MCF 10A (cell line): ENCODE measurements at regions not wholly inside any gene's neighbourhood (a gene's known extent, or its start where the extent isn't known, plus 50 kb on each side); places are given as distances from the start of the nearest gene placed in this dataset.

Source experiments
- BruUV-seq: library from RNA; stranded (reverse); fragments of 400-500 nt; replicated peaks from 2 replicates; lab custom pipeline; 2021; lab: Mats Ljungman, UMichigan
- CTCF ChIA-PET: fragments of 300-600 bp; sonication (Branson Sonifier 250); formaldehyde crosslinking; extraction: SDS; loops from one replicate; lab custom pipeline; 2021; ENCODE audit warnings: antibody characterized with exemption, inconsistent platforms; lab: Yijun Ruan, JAX
- POLR2A ChIA-PET: fragments of 300-600, 350-650 bp; sonication (Branson Sonifier 250); formaldehyde crosslinking; extraction: SDS; loops from one replicate; lab custom pipeline; 2020; ENCODE audit warnings: antibody characterized with exemption, inconsistent platforms; lab: Yijun Ruan, JAX
- DNase-seq: peaks from one replicate; pipeline ENCODE4 v3.0.0-alpha.2; 2018; ENCODE audit not compliant: unreplicated experiment
- H3K27ac Mint-ChIP-seq: one replicate; pipeline ENCODE4 v1.8.0; 2022; ENCODE audit warnings: mild to moderate bottlenecking, low read depth, mixed read lengths; ENCODE audit not compliant: unreplicated experiment
- H3K27me3 Mint-ChIP-seq: one replicate; pipeline ENCODE4 v1.8.0; 2022; ENCODE audit warnings: mixed read lengths; ENCODE audit not compliant: insufficient read depth, unreplicated experiment
- H3K36me3 Mint-ChIP-seq: one replicate; pipeline ENCODE4 v1.8.0; 2022; ENCODE audit warnings: mild to moderate bottlenecking, moderate library complexity, mixed read lengths; ENCODE audit not compliant: insufficient read depth, unreplicated experiment
- H3K4me1 Mint-ChIP-seq: one replicate; pipeline ENCODE4 v1.8.0; 2022; ENCODE audit warnings: mixed read lengths; ENCODE audit not compliant: insufficient read depth, unreplicated experiment
- H3K4me3 Mint-ChIP-seq: one replicate; pipeline ENCODE4 v1.8.0; 2022; ENCODE audit warnings: mild to moderate bottlenecking, moderate library complexity, mixed read lengths; ENCODE audit not compliant: unreplicated experiment
- H3K9me3 Mint-ChIP-seq: one replicate; pipeline ENCODE4 v1.8.0; 2022; ENCODE audit warnings: mixed read lengths; ENCODE audit not compliant: unreplicated experiment
- CTCF ChIP-seq: fragments of 200-600 bp; IDR thresholded peaks from one replicate; pipeline ENCODE4 v1.8.0; 2022; ENCODE audit warnings: antibody characterized with exemption, mild to moderate bottlenecking; ENCODE audit not compliant: unreplicated experiment
- intact Hi-C: fragments of 100-400 bp; cut with micrococcal nuclease; formaldehyde crosslinking; loops from 2 replicates; pipeline ENCODE4 v1.14.1; 2022

DNA sequence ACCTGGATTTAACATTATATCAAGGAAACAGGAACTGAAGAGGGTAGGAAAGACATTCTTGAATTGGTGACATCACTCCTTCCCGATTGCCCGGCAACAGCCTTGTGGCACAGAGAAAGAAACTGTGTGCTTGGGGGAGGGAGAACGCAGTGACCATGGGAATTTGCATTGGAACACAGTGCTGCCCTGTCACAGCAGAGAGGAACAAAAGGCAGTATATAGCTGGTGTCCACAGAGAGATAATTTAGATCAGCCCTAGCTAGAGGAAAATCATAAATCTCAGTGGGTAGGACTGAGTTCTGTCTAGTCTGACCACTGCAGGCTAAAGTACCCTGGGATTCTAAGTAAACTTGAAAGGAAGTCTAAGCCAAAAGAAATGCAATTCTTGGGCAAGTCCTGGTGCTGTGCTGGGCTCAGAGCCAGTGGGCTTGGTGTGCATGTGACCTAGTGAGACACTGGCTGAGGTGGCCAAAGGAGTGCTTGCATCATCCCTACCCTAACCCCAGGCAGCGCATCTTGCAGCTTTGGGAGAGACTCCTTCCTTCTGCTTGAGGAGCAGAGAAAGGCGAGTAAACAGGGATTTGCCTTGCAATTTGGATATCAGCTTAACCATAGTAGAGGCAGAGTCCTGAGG, 697.6 kb downstream of the HACE1 start:
- H3K36me3 Mint-ChIP-seq, result peaks cover 10% of the 10 kb centered on the region
- peaks cover 19% of the 10 kb centered on the region for H3K4me1 Mint-ChIP-seq
- peak overlapping the region; percentile 40 for H3K4me3 Mint-ChIP-seq
- no peak for TF ChIP-seq CTCF
- H3K27me3 Mint-ChIP-seq, result no peaks in the 10 kb centered on the region
- BruUV-seq, result no TSS peak
- intact Hi-C loops, result loop anchor here (1.0 kb wide), 1 partner anchor 20 kb away; no protein-coding TSS in a partner anchor
- peaks cover 24% of the 10 kb centered on the region for H3K9me3 Mint-ChIP-seq
- POLR2A ChIA-PET, result interaction anchor here (0.7 to 1.6 kb wide), 3 partner anchors 9 to 45 kb away, joined by 3 to 6 read pairs (median 3); no protein-coding TSS in a partner anchor
- peak; percentile 95 for DNase-seq
- CTCF ChIA-PET, result interaction anchor here (0.7 to 0.8 kb wide), 2 partner anchors 12 to 585 kb away, joined by 3 to 6 read pairs; no protein-coding TSS in a partner anchor
- peak overlapping the region; percentile 91 for H3K27ac Mint-ChIP-seq

GRCh38 chr6:104159045-104159618, 700.6 kb downstream of the HACE1 start:
- no peak overlapping the region for H3K27ac Mint-ChIP-seq

DNA sequence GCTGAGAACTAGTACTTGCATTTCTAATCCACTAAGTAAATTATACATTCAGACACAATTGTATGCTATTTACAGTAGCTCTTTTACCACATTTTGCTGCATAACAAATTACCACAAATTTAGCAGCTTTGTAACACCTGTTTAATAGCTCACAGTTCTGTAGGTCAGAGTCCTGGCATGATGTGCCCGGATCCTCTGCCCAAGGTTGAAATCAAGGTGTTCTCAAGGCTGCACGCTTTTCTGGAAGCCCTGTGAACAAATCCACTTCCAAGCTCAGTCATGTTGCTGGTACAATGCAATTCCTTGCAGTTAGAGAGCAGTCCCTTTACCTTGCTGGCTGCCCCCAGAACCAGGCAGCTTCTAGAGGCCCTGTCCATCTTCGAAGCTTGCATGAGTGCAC, 716.0 kb downstream of the HACE1 start:
- no peak overlapping the region for H3K4me3 Mint-ChIP-seq
- intact Hi-C loops, result no loop called here
- no peaks in the 10 kb centered on the region for H3K27me3 Mint-ChIP-seq
- no peaks in the 10 kb centered on the region for H3K4me1 Mint-ChIP-seq
- TF ChIP-seq CTCF, result no peak
- ChIA-PET CTCF (interaction anchor here (0.6 kb wide), 1 partner anchor 39 kb away, joined by 3 read pairs; no protein-coding TSS in a partner anchor), POLR2A (no interaction called here)
- no peak overlapping the region for H3K27ac Mint-ChIP-seq
- no peak for DNase-seq
- peaks cover 12% of the 10 kb centered on the region for H3K9me3 Mint-ChIP-seq
- H3K36me3 Mint-ChIP-seq, result no peaks in the 10 kb centered on the region
- BruUV-seq, result no TSS peak

More at GRCh38 chr6:104159045-104159618, 700.6 kb downstream of the HACE1 start:
- Mint-ChIP-seq H3K4me1 (peaks cover 19% of the 10 kb centered on the region), H3K4me3 (no peak overlapping the region), H3K36me3 (peaks cover 10% of the 10 kb centered on the region), H3K9me3 (peaks cover 4% of the 10 kb centered on the region), H3K27me3 (no peaks in the 10 kb centered on the region)
- TF ChIP-seq CTCF, result no peak
- intact Hi-C loops, result no loop called here
- POLR2A ChIA-PET, result interaction anchor here (0.6 to 0.8 kb wide), 3 partner anchors 12 to 109 kb away, joined by 3 read pairs; no protein-coding TSS in a partner anchor
- CTCF ChIA-PET, result interaction anchor here (0.6 kb wide), 1 partner anchor 90 kb away, joined by 3 read pairs; no protein-coding TSS in a partner anchor
- no TSS peak for BruUV-seq
- no peak for DNase-seq

DNA sequence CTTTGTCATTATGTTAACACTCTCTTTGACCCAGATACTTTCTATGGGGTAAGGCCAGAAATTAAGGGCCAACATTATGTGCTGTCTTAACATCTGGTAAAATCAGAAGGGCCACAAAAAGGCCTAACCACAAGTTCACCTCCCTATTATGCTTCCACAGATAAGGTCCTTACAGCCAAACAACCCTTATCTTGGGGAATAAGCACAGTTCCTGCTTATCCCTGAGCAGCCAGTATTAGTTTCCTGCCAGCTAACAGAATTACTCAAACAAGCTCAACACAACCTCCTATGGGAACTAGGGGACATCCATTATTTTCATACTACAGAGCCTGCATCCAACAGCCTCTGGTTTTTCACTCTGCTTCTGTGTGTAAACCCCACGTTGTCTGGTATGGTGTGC, 724.8 kb downstream of the HACE1 start:
- ChIA-PET POLR2A (interaction anchor here (0.7 kb wide), 1 partner anchor 259 kb away, joined by 3 read pairs; no protein-coding TSS in a partner anchor), CTCF (no interaction called here)
- TF ChIP-seq CTCF, result no peak
- intact Hi-C loops, result no loop called here
- Mint-ChIP-seq H3K36me3 (no peaks in the 10 kb centered on the region), H3K4me1 (no peaks in the 10 kb centered on the region), H3K4me3 (no peak overlapping the region), H3K9me3 (no peaks in the 10 kb centered on the region), H3K27me3 (no peaks in the 10 kb centered on the region), H3K27ac (no peak overlapping the region)
- no TSS peak for BruUV-seq
- no peak for DNase-seq
